Nephron (organoid): ENCODE measurements at regions not wholly inside any gene's neighbourhood (a gene's known extent, or its start where the extent isn't known, plus 50 kb on each side); places are given as distances from the start of the nearest gene placed in this dataset.
A peak's percentile ranks its signal among the peaks of the same experiment; 100 is the strongest.

Experiments used
- H3K27ac Mint-ChIP-seq, 3 experiments: 2 replicates each; pipeline ENCODE4 v1.8.0; 2020; ENCODE audit warnings: mixed read lengths in 3 of 3, mild to moderate bottlenecking in 2 of 3, moderate library complexity in 1 of 3
- H3K27me3 Mint-ChIP-seq: 2 replicates; pipeline ENCODE4 v1.8.0; 2021; ENCODE audit warnings: low read depth, mild to moderate bottlenecking, moderate library complexity, mixed read lengths
- H3K36me3 Mint-ChIP-seq: 2 replicates; pipeline ENCODE4 v1.8.0; 2020; ENCODE audit warnings: low read depth, mixed read lengths
- H3K4me1 Mint-ChIP-seq: 2 replicates; pipeline ENCODE4 v1.8.0; 2020; ENCODE audit warnings: mixed read lengths
- H3K4me3 Mint-ChIP-seq, 3 experiments: 2 replicates each; pipeline ENCODE4 v1.8.0; 2020; ENCODE audit warnings: mild to moderate bottlenecking in 3 of 3, mixed read lengths in 3 of 3, moderate library complexity in 2 of 3
- H3K9me3 Mint-ChIP-seq: 2 replicates; pipeline ENCODE4 v1.8.0; 2020; ENCODE audit warnings: mixed read lengths
- CTCF ChIP-seq, 3 experiments: fragments of 200-600 bp; sonication (generic); IDR thresholded peaks; one replicate each; pipeline ENCODE4 v1.5.0; 2021; ENCODE audit warnings: antibody characterized with exemption in 3 of 3; ENCODE audit not compliant: unreplicated experiment in 3 of 3

GRCh38 chr3:82202269-82202668 lies 440.8 kb upstream of the GBE1 start:
- no peak for TF ChIP-seq CTCF (IDR thresholded peaks at IDR 0.05; ENCODE audit: unreplicated experiment in 3 of 3)
- H3K9me3 Mint-ChIP-seq, result no peaks in the 10 kb centered on the region
- H3K4me1 Mint-ChIP-seq, result peaks cover 7% of the 10 kb centered on the region
- no peak overlapping the region for H3K27ac Mint-ChIP-seq
- H3K4me3 Mint-ChIP-seq, result peak overlapping the region in 1 of 3 experiments; percentile 13
- no peaks in the 10 kb centered on the region for H3K36me3 Mint-ChIP-seq
- no peaks in the 10 kb centered on the region for H3K27me3 Mint-ChIP-seq

GRCh38 chr3:82201316-82201715 lies 439.9 kb upstream of the GBE1 start:
- Mint-ChIP-seq H3K4me1 (peaks cover 7% of the 10 kb centered on the region), H3K27me3 (no peaks in the 10 kb centered on the region), H3K4me3 (no peak overlapping the region), H3K36me3 (no peaks in the 10 kb centered on the region), H3K27ac (no peak overlapping the region), H3K9me3 (no peaks in the 10 kb centered on the region)
- no peak for TF ChIP-seq CTCF (IDR thresholded peaks at IDR 0.05; ENCODE audit: unreplicated experiment in 3 of 3)

- no peak for TF ChIP-seq CTCF (IDR thresholded peaks at IDR 0.05; ENCODE audit: unreplicated experiment in 3 of 3)
- no peaks in the 10 kb centered on the region for H3K36me3 Mint-ChIP-seq
Measured at GRCh38 chr3:82198009-82198408, 436.6 kb upstream of the GBE1 start.

GRCh38 chr3:82196645-82197044 lies 435.2 kb upstream of the GBE1 start:
- no peak for TF ChIP-seq CTCF (IDR thresholded peaks at IDR 0.05; ENCODE audit: unreplicated experiment in 3 of 3)
- Mint-ChIP-seq H3K9me3 (no peaks in the 10 kb centered on the region), H3K27ac (no peak overlapping the region), H3K4me1 (no peaks in the 10 kb centered on the region), H3K36me3 (no peaks in the 10 kb centered on the region), H3K27me3 (no peaks in the 10 kb centered on the region), H3K4me3 (no peak overlapping the region)

More at GRCh38 chr3:82198009-82198408, 436.6 kb upstream of the GBE1 start:
- H3K27me3 Mint-ChIP-seq, result no peaks in the 10 kb centered on the region
- H3K9me3 Mint-ChIP-seq, result no peaks in the 10 kb centered on the region
- no peak overlapping the region for H3K4me3 Mint-ChIP-seq
- peaks cover 7% of the 10 kb centered on the region for H3K4me1 Mint-ChIP-seq
- H3K27ac Mint-ChIP-seq, result no peak overlapping the region

GRCh38 chr3:82194870-82195269 lies 433.4 kb upstream of the GBE1 start:
- TF ChIP-seq CTCF (IDR thresholded peaks at IDR 0.05; ENCODE audit: unreplicated experiment in 3 of 3), result no peak
- no peak overlapping the region for H3K27ac Mint-ChIP-seq
- no peaks in the 10 kb centered on the region for H3K36me3 Mint-ChIP-seq
- H3K27me3 Mint-ChIP-seq, result no peaks in the 10 kb centered on the region
- H3K4me1 Mint-ChIP-seq, result no peaks in the 10 kb centered on the region
- H3K9me3 Mint-ChIP-seq, result no peaks in the 10 kb centered on the region
- H3K4me3 Mint-ChIP-seq, result no peak overlapping the region

GRCh38 chr3:82186017-82186416 lies 424.6 kb upstream of the GBE1 start:
- no peaks in the 10 kb centered on the region for H3K27me3 Mint-ChIP-seq
- no peak for TF ChIP-seq CTCF (IDR thresholded peaks at IDR 0.05; ENCODE audit: unreplicated experiment in 3 of 3)
- no peak overlapping the region for H3K4me3 Mint-ChIP-seq
- no peaks in the 10 kb centered on the region for H3K4me1 Mint-ChIP-seq
- H3K36me3 Mint-ChIP-seq, result no peaks in the 10 kb centered on the region
- no peaks in the 10 kb centered on the region for H3K9me3 Mint-ChIP-seq
- no peak overlapping the region for H3K27ac Mint-ChIP-seq
